ENCODE measurements at regions not wholly inside any gene's neighbourhood (a gene's known extent, or its start where the extent isn't known, plus 50 kb on each side); places are given as distances from the start of the nearest gene placed in this dataset.

DNA sequence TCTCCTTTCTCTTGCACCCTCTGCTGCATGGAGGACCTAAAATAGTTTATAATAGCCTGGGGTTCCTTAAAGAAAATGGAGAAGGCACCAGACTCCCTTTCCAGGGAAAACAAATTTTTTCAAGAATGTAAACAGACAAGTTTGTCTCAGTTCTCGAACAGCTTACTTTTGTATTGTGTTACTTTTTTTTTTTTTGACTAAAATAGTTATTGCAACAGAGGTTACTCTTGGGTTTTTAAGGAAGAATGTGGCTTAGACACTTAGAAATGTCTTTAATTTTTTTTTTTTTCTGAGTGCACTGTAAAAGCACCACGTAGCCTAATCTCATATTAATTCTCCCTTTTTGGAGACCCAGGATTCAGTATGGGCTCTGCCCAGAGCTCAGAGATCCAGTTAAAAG is 148.7 kb upstream of the CARMIL1 start:
- peaks cover 0 to 6% of the 10 kb centered on the region in 2 donors for H3K36me3 ChIP-seq
- peaks cover 7 to 44% of the 10 kb centered on the region in 2 donors for H3K4me1 ChIP-seq
- intact Hi-C loops (cut with DNase I): no loop called here
- TF ChIP-seq, protein P1, sequence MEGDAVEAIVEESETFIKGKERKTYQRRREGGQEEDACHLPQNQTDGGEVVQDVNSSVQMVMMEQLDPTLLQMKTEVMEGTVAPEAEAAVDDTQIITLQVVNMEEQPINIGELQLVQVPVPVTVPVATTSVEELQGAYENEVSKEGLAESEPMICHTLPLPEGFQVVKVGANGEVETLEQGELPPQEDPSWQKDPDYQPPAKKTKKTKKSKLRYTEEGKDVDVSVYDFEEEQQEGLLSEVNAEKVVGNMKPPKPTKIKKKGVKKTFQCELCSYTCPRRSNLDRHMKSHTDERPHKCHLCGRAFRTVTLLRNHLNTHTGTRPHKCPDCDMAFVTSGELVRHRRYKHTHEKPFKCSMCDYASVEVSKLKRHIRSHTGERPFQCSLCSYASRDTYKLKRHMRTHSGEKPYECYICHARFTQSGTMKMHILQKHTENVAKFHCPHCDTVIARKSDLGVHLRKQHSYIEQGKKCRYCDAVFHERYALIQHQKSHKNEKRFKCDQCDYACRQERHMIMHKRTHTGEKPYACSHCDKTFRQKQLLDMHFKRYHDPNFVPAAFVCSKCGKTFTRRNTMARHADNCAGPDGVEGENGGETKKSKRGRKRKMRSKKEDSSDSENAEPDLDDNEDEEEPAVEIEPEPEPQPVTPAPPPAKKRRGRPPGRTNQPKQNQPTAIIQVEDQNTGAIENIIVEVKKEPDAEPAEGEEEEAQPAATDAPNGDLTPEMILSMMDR (IDR thresholded peaks at IDR 0.05): no peak
- H3K27ac ChIP-seq: peak overlapping the region; percentile 74 to 88
- H3K9me3 ChIP-seq: no peaks in the 10 kb centered on the region
- H3K27me3 ChIP-seq: no peaks in the 10 kb centered on the region
- no peak overlapping the region for H3K4me3 ChIP-seq
- no peak for DNase-seq (ENCODE audit: low spot score in 2 of 2)

DNA sequence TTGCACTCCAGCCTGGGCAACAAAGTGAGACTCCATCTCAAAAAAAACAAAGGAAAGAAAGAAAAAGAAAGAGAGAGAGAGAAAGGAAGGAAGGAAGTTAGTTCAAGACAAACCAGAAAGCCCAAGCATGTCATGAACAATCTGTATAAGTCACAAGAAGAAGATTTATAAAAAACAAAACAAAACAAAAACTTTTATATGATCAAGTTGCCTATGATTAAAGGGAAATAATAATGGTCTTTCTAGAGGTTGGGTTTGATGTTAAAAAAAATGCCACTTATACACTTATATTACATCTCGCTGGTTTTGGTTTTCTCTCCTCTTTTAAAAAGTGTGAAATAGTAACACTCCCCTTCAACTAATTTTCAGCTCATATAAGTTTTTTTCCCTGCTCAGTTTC is 146.2 kb upstream of the CARMIL1 start:
- TF ChIP-seq, protein P1 (IDR thresholded peaks at IDR 0.05): no peak
- Histone ChIP-seq H3K9me3 (no peaks in the 10 kb centered on the region), H3K36me3 (no peaks in the 10 kb centered on the region), H3K4me3 (peak overlapping the region; percentile 25), H3K27ac (peak overlapping the region; percentile 74 to 88), H3K4me1 (peaks cover 7 to 35% of the 10 kb centered on the region in 2 donors), H3K27me3 (no peaks in the 10 kb centered on the region)
- intact Hi-C loops (cut with DNase I): no loop called here
- DNase-seq (ENCODE audit: low spot score in 2 of 2): no peak

DNA sequence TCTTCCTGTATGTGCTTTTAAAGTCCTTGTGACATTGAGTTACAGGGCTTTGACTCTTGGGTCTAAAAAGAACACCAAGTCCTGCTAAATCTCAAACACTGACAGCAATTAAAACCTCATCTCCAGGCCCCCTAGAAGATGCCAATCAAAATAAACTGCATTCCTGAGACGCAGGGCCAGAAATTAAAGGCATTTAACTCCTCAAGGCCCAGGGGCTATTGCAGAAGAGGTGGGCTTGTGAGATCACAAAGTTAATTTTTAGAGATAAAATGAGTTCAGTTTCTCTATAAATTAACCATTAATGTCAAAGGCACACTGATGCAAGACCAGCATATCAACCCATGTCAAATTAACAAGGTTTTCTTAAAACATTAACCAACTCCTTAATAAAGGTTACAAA is 145.6 kb upstream of the CARMIL1 start:
- no peaks in the 10 kb centered on the region for H3K27me3 ChIP-seq
- H3K4me3 ChIP-seq: peak overlapping the region in 1 of 2 donors; percentile 25
- no peaks in the 10 kb centered on the region for H3K9me3 ChIP-seq
- intact Hi-C loops (cut with DNase I): no loop called here
- H3K36me3 ChIP-seq: no peaks in the 10 kb centered on the region
- DNase-seq (ENCODE audit: low spot score in 2 of 2): no peak
- TF ChIP-seq, protein P1 (IDR thresholded peaks at IDR 0.05): no peak
- H3K4me1 ChIP-seq: peaks cover 7 to 33% of the 10 kb centered on the region in 2 donors
- peak overlapping the region; percentile 74 to 88 for H3K27ac ChIP-seq

DNA sequence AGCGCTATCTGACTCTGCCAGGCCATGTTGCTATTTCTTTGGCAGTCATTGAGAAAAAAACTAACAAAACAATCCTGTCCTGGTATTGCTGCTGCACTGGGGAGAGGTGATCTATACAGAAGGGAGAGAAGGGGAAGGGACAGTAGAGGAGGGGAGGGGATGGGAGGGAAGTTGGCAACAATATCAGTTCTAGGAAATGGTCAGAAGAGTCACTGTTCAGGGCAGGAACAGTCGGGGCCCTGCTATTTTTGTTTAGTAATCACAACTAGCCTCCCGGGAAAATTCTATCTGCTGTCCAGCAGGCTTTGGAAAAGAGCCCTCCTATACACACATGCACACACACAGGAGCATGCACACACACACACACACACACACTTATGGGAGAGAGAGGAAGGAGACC is 142.3 kb upstream of the CARMIL1 start:
- H3K4me1 ChIP-seq: peaks cover under 1 to 15% of the 10 kb centered on the region in 2 donors
- H3K27ac ChIP-seq: peak overlapping the region; percentile 88 to 90
- H3K4me3 ChIP-seq: peak overlapping the region; percentile 54 to 68
- TF ChIP-seq, protein P1 (IDR thresholded peaks at IDR 0.05): peak in 1 of 3 experiments; percentile 13
- H3K9me3 ChIP-seq: no peaks in the 10 kb centered on the region
- DNase-seq (ENCODE audit: low spot score in 2 of 2): no peak
- intact Hi-C loops (cut with DNase I): loop anchor here (2.0 to 5.0 kb wide), 2 partner anchors 34 to 55 kb away; no protein-coding TSS in a partner anchor
- no peaks in the 10 kb centered on the region for H3K27me3 ChIP-seq
- H3K36me3 ChIP-seq: no peaks in the 10 kb centered on the region

DNA sequence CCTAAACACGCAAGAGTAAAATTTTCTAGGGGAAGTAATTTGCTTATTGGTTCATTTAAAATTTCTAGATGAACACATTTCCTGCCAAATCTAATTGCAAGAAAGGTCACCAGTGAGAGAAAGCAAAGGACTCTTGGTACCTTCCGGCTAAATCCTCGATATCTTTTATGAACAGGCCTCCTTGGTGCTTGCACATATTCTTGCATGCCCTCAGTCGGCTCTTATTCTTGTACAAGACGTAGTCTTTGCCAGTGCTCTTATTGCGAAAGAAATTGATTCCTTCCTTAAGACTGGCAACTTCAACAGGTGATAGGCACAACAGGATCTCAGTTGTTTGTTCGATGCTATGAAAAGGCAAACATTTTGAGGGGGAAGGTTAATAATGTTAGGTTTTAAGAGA is 141.7 kb upstream of the CARMIL1 start:
- TF ChIP-seq, protein P1 (IDR thresholded peaks at IDR 0.05): no peak
- peaks cover 0 to 10% of the 10 kb centered on the region in 2 donors for H3K4me1 ChIP-seq

DNA sequence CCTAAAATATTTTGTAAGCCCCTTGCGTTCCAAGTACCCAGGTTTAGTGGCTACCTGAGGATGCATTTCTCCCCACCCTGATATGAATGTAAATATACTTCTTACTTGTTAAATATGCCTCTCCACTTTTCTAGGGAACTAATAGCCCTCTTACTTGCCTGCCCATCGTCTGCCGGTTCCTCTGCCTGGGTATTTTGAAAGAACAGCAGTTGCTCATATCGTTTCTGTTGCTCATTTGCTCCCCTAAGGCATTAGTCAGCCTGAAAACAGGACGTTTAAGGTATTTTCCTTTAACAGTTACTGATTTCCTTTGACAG is 141.3 kb upstream of the CARMIL1 start:
- no peaks in the 10 kb centered on the region for H3K36me3 ChIP-seq
- TF ChIP-seq, protein P1 (IDR thresholded peaks at IDR 0.05): no peak
- peaks cover 0 to 7% of the 10 kb centered on the region in 2 donors for H3K4me1 ChIP-seq
- no peaks in the 10 kb centered on the region for H3K9me3 ChIP-seq
- intact Hi-C loops (cut with DNase I): loop anchor here (2.0 to 5.0 kb wide), 2 partner anchors 33 to 54 kb away; no protein-coding TSS in a partner anchor
- no peaks in the 10 kb centered on the region for H3K27me3 ChIP-seq
- peak overlapping the region; percentile 54 to 68 for H3K4me3 ChIP-seq
- peak overlapping the region; percentile 88 to 90 for H3K27ac ChIP-seq
- no peak for DNase-seq (ENCODE audit: low spot score in 2 of 2)

More for the DNA sequence above, 141.7 kb upstream of the CARMIL1 start:
- no peaks in the 10 kb centered on the region for H3K27me3 ChIP-seq
- H3K9me3 ChIP-seq: no peaks in the 10 kb centered on the region
- H3K4me3 ChIP-seq: peak overlapping the region; percentile 54 to 68
- H3K27ac ChIP-seq: peak overlapping the region; percentile 88 to 90
- no peak for DNase-seq (ENCODE audit: low spot score in 2 of 2)
- intact Hi-C loops (cut with DNase I): loop anchor here (2.0 to 5.0 kb wide), 2 partner anchors 33 to 55 kb away; no protein-coding TSS in a partner anchor
- H3K36me3 ChIP-seq: no peaks in the 10 kb centered on the region
